ENCODE measurements at regions not wholly inside any gene's neighbourhood (a gene's known extent, or its start where the extent isn't known, plus 50 kb on each side); places are given as distances from the start of the nearest gene placed in this dataset.

GRCh38 chr6:110545081-110545872 lies 68.9 kb upstream of the SLC22A16 start:
- 78 to 88% methylated on average over 5 to 11 of the region's 11 CpGs for WGBS, 2 donors (ENCODE audit: low coverage in 1 of 2)
- Histone ChIP-seq H3K27me3 (no peaks in the 10 kb centered on the region), H3K27ac (no peak overlapping the region), H3K36me3 (no peaks in the 10 kb centered on the region), H3K4me1 (no peaks in the 10 kb centered on the region), H3K9me3 (no peaks in the 10 kb centered on the region), H3K4me3 (no peak overlapping the region)
- intact Hi-C loops (cut with DNase I; ENCODE audit: low total_unique reads) (no loop called here), in situ Hi-C loops (cut with MboI; ENCODE audit: low pct_ligation_motif_present in 1 of 4, low pct_unique_long_range_greater_than_20kb in 1 of 4, low sequenced_read_pairs in 3 of 4) (loop anchor here in 1 of 4 donors (25.0 kb wide), 2 partner anchors 392 to 667 kb away; no protein-coding TSS in a partner anchor)
- no peak for DNase-seq
- no peak for TF ChIP-seq POLR2A (IDR thresholded peaks at IDR 0.05)
- TF ChIP-seq EP300 (IDR thresholded peaks at IDR 0.05; ENCODE audit: low read depth), result no peak
- TF ChIP-seq, protein P1, sequence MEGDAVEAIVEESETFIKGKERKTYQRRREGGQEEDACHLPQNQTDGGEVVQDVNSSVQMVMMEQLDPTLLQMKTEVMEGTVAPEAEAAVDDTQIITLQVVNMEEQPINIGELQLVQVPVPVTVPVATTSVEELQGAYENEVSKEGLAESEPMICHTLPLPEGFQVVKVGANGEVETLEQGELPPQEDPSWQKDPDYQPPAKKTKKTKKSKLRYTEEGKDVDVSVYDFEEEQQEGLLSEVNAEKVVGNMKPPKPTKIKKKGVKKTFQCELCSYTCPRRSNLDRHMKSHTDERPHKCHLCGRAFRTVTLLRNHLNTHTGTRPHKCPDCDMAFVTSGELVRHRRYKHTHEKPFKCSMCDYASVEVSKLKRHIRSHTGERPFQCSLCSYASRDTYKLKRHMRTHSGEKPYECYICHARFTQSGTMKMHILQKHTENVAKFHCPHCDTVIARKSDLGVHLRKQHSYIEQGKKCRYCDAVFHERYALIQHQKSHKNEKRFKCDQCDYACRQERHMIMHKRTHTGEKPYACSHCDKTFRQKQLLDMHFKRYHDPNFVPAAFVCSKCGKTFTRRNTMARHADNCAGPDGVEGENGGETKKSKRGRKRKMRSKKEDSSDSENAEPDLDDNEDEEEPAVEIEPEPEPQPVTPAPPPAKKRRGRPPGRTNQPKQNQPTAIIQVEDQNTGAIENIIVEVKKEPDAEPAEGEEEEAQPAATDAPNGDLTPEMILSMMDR (IDR thresholded peaks at IDR 0.05), result no peak
- no peak for TF ChIP-seq POLR2AphosphoS5 (IDR thresholded peaks at IDR 0.05)

DNA sequence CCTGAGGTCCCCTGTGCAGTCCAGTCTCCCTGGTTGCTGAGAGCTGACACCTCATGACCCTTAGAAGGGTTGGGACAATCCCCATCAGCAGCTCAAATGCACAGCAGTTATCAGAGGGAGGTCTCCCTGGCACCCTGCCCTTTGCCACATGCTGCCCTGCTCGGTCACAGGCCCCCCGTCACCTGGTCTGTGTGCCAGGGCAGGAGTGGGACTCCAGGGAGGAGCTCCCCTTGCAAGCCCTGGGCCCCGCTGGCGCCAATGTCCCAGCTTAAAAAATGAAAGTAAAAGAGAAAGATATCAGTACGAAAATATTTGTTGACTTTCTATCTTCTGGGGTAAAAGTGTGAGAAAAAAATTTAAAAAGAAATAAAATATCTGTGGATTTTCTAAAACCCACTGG lies 68.1 kb upstream of the SLC22A16 start:
- 91% methylated on average over 5 of the region's 5 CpGs; no CpG with 5 or more reads in 1 of the 2 donors for WGBS, 2 donors (ENCODE audit: low coverage in 1 of 2)
- intact Hi-C loops (cut with DNase I; ENCODE audit: low total_unique reads), result no loop called here
- H3K9me3 ChIP-seq, result no peaks in the 10 kb centered on the region
- DNase-seq, result no peak
- H3K27ac ChIP-seq, result no peak overlapping the region
- no peak for TF ChIP-seq POLR2AphosphoS5 (IDR thresholded peaks at IDR 0.05)
- no peak overlapping the region for H3K4me3 ChIP-seq
- in situ Hi-C loops (cut with MboI; ENCODE audit: low pct_ligation_motif_present in 1 of 4, low pct_unique_long_range_greater_than_20kb in 1 of 4, low sequenced_read_pairs in 3 of 4), result loop anchor here in 1 of 4 donors (25.0 kb wide), 2 partner anchors 393 to 668 kb away; no protein-coding TSS in a partner anchor
- no peaks in the 10 kb centered on the region for H3K36me3 ChIP-seq
- no peaks in the 10 kb centered on the region for H3K4me1 ChIP-seq
- H3K27me3 ChIP-seq, result no peaks in the 10 kb centered on the region

DNA sequence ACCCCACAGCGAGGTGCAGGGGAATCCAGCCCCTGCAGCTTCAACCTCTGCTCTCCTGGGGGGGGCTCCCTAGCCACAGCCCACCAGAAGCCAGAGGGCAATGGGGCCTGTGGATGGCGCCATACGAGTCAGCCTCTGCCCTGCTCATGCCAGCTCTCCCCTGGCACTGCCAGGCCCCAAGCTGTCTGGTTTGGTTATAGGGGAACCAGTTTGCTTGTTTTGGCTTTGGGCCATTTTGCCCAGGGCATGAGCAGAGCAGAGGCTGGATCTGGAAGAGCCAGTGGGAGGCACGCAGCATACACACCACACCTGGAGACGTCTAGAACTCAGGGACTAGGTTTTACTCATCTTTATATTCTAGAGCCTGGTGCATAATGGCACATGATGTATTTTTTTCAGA lies 66.7 kb upstream of the SLC22A16 start:
- WGBS, 2 donors (ENCODE audit: low coverage in 1 of 2), result 40 to 79% methylated on average over 1 to 5 of the region's 5 CpGs
- H3K27me3 ChIP-seq, result no peaks in the 10 kb centered on the region
- TF ChIP-seq POLR2A (IDR thresholded peaks at IDR 0.05), result no peak
- TF ChIP-seq POLR2AphosphoS5 (IDR thresholded peaks at IDR 0.05), result no peak
- TF ChIP-seq, protein P1 (IDR thresholded peaks at IDR 0.05), result no peak
- no peak for TF ChIP-seq EP300 (IDR thresholded peaks at IDR 0.05; ENCODE audit: low read depth)
- no peak for DNase-seq
- in situ Hi-C loops (cut with MboI; ENCODE audit: low pct_ligation_motif_present in 1 of 4, low pct_unique_long_range_greater_than_20kb in 1 of 4, low sequenced_read_pairs in 3 of 4), result loop anchor here in 1 of 4 donors (25.0 kb wide), 2 partner anchors 394 to 669 kb away; no protein-coding TSS in a partner anchor
- H3K4me1 ChIP-seq, result peaks cover 0 to under 1% (median 0%) of the 10 kb centered on the region in 4 donors
- H3K36me3 ChIP-seq, result no peaks in the 10 kb centered on the region
- H3K4me3 ChIP-seq, result no peak overlapping the region
- no peak overlapping the region for H3K27ac ChIP-seq
- intact Hi-C loops (cut with DNase I; ENCODE audit: low total_unique reads), result no loop called here
- no peaks in the 10 kb centered on the region for H3K9me3 ChIP-seq

DNA sequence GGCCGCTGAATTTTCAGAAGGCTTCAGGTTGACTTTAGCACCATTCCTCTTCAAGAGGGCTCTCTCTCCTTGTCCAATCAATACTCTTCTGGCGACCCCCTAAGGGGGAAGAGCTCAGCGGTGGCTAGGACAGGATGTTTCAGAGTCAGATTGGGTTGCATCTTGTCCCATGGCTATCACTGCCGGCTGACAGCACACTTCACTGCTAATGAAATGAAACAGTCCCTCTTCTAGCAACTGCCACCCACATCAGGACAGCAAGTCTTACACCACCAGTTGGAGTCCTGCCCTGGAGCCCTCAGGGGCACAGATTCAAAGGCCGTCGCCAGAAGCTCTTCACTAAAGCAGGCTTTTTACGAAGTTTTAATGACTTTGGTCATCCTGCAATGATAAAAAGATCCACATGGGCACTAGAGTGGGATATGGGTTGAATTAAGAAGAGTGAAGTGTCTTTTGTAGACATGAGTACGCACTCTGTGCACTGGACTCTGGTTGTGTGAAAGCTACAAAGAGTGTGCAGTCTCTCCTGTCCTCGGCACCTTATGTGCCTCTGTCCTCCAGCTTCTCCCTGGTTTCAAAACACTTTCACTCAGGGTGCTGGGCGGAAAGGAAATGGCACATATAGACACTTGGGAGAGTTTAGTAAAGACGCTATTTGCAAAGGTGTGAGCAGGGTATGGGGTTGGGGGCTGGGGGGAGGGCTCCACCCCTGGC lies 66.1 kb upstream of the SLC22A16 start:
- no peaks in the 10 kb centered on the region for H3K27me3 ChIP-seq
- no peak overlapping the region for H3K4me3 ChIP-seq
- in situ Hi-C loops (cut with MboI; ENCODE audit: low pct_ligation_motif_present in 1 of 4, low pct_unique_long_range_greater_than_20kb in 1 of 4, low sequenced_read_pairs in 3 of 4), result loop anchor here in 1 of 4 donors (25.0 kb wide), 2 partner anchors 395 to 670 kb away; no protein-coding TSS in a partner anchor
- WGBS, 2 donors (ENCODE audit: low coverage in 1 of 2), result 75 to 88% methylated on average over 5 to 11 of the region's 11 CpGs
- H3K9me3 ChIP-seq, result no peaks in the 10 kb centered on the region
- TF ChIP-seq, protein P1 (IDR thresholded peaks at IDR 0.05), result no peak
- TF ChIP-seq POLR2A (IDR thresholded peaks at IDR 0.05), result no peak
- TF ChIP-seq EP300 (IDR thresholded peaks at IDR 0.05; ENCODE audit: low read depth), result no peak
- TF ChIP-seq POLR2AphosphoS5 (IDR thresholded peaks at IDR 0.05), result no peak
- peaks cover 0 to 7% (median under 1%) of the 10 kb centered on the region in 4 donors for H3K4me1 ChIP-seq
- no peak overlapping the region for H3K27ac ChIP-seq
- intact Hi-C loops (cut with DNase I; ENCODE audit: low total_unique reads), result no loop called here
- no peaks in the 10 kb centered on the region for H3K36me3 ChIP-seq
- no peak for DNase-seq

Data from transverse colon (tissue), 4 donors.